GM19438 (cell line): ENCODE measurements at regions not wholly inside any gene's neighbourhood (a gene's known extent, or its start where the extent isn't known, plus 50 kb on each side); places are given as distances from the start of the nearest gene placed in this dataset.

Experiments
- ATAC-seq: cut with Tn5 transposase; IDR thresholded peaks from one replicate; pipeline ENCODE4 v1.9.1; 2021; ENCODE audit warnings: low read depth; ENCODE audit not compliant: unreplicated experiment

GRCh38 chrX:124507246-124507645, 160.9 kb downstream of the SH2D1A start:
- no peak for ATAC-seq

DNA sequence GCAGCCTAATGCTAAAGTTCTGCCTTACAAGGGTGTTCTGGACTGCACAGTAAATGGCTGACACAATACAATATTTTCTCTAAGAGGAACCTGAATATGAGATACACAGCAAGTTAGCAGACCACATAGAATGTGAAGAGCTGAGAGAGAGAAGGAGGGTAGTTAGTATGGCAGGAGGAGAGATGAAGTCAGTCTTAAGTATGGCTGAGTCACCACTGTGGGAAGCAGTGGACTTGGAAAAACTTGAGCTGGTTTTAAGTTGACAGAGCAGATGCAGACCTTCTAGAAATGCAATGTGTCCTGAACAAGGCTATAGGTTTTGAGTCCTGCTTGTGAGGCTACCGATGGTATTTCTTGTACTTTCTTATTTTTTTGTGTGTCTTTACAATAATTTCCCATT, 172.5 kb downstream of the SH2D1A start:
- ATAC-seq, result no peak

DNA sequence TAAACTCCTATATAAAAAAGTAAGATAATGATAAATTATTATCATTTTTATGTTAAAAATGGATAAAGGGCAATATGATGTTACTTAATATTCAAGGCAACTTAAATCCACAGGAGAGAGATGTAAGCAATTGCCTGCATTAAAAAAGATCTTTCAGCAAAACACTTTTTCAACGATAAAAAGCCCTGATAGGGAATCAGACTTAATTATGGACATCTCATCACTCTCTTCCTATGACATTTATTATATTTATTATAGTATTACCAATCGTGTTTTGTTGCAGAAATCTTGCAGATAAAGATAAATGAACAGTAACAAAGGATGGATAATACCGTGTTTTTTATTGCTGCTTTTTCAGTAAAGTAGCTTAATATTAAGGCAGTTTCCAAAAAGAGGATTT, 178.5 kb downstream of the SH2D1A start:
- no peak for ATAC-seq

DNA sequence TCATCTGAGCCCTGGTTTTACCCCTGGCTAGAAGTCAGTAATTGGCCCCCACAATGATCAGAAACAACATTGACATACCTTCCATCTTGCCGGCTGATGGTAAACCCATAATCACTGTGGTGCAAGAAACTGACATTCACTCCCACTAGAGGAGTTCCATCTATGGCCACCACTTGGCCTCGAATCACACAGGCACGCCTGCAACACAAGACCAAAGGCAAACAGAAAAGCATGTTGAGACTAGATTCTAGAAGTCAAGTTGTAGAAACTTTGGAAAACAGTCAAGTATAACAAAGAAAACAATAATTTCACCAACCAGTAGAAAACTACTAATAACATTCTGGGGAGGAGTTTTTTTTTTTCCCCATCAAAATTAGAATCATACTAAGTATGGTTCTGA, 183.4 kb downstream of the SH2D1A start:
- ATAC-seq, result no peak

DNA sequence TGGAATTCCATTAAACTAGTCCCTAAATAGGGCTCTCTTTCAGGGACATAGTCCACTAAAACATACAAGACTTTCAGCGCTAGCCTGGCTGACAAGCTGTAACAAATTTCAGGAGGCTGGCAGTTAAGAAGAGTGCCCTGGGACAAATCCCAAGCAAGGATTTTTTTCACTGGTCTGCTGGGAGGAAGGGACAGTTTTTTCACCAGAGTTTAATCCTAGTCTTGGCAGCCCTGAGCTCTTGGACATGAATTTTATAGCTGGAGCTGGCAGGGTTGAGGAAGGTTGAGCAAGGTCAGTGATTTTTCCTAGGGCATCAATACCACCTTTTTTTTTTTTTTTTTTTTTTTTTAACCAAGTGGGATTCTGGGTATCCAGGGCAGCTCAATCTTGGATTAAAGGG, 184.4 kb downstream of the SH2D1A start:
- no peak for ATAC-seq

- no peak for ATAC-seq
Measured at GRCh38 chrX:124534536-124534935, 188.2 kb downstream of the SH2D1A start.

- no peak for ATAC-seq
Measured at GRCh38 chrX:124540474-124540873, 194.1 kb downstream of the SH2D1A start.

DNA sequence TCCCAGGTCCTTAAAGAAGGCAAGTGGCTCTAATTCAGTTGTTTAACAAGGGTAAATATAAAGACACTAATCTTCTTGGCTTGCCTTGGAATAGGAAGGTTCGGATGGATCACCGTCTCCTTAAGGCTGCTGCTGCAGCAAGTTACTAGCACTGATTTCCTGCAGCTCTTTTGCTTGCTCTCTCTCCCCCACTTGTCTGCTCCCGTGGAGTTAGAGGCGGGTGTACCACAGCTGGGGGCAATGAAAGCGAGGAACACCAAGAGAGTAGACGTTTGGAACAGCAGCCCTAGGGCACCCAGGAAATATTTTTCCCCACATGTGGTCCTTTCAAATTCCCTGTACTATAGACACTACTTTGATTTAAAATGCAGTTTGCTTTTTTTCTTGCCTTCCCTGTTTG, 202.2 kb downstream of the SH2D1A start:
- no peak for ATAC-seq

- ATAC-seq, result no peak
Measured at GRCh38 chrX:124555036-124555595, 208.8 kb downstream of the SH2D1A start.

DNA sequence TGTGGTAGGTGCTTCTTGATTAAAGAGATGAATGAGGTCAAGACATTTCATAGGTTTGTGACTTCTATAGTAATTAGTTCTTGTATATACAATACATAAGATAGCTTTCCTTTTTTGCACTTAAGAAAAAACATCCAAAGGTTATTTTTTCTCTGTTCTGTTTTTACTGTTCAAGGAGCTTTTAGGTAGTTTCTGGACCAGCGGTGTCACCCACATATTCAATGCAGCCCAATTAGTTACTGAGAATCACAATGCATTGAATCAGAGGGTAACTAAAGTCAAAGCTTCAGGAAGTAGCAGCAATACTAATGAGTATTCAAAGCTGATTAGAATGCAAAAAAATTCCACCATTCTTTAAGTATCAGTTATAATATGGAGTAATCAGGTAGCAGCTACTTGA, 211.6 kb downstream of the SH2D1A start:
- no peak for ATAC-seq

DNA sequence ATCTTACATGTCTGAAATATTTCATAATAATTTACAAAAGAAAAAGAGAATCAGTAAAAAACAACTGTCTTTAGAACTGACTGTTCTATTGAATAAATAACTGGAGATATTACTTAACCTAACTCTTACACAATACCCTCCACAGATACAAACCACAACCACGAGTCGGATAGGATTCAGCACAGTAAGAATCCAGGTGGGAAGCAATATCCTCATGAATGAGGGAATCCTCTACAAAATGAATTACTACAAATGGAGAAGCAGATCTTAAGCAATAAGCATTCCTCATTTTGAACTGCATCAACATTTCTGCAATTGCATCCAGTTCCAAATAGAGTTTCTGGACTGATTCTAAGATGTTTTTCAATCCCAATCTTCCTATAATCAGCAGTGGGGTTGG, 227.1 kb downstream of the SH2D1A start:
- no peak for ATAC-seq

DNA sequence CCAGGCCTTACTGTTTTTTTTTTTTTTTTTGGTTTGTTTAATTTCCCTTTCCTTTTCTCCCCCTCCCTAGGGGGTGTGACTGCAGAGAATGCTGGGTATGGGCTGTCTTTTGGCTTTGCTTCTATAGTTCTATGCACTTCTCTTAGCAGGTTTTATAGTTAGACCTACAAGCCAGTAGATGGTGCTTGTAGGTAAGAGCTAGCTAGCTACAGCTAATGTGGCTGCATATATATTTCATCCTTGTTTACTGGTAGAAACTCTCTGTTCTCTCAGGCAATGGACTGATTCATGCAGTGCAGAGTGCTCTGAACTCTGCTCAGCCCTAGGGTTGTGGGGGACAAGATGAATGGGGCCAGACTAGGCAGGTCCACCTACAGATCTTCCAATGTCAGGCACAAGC, 246.4 kb downstream of the SH2D1A start:
- no peak for ATAC-seq

DNA sequence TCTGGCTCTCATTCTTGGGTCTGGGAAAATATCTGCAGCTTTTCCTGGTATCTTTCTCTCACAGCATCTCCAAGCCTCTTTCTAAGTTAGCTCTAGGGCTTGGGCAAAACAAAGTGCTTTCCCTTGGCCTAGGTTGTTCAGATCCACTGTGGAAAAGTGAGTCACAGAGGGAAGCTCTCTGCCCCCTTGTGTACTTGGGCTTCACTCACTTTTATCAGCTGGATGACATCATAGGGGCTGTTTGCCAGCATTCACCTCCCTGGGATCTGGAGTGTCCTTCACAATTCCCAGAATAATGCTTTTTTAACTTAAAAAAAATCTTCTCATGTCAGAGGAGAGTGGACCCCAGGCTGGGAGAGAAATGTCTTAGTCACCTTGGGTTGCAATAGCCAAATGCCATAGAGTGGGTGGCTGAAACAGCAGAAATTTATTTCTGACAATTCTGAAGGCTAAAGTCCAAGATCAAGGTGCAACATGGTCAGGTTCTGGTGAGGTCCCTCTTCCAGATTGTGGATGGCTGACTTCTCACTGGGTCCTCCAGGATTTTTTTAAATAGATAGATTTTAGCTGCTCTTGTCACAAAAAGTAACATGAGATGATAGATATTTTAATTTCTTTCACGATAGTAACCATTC, 247.8 kb downstream of the SH2D1A start:
- ATAC-seq, result no peak

DNA sequence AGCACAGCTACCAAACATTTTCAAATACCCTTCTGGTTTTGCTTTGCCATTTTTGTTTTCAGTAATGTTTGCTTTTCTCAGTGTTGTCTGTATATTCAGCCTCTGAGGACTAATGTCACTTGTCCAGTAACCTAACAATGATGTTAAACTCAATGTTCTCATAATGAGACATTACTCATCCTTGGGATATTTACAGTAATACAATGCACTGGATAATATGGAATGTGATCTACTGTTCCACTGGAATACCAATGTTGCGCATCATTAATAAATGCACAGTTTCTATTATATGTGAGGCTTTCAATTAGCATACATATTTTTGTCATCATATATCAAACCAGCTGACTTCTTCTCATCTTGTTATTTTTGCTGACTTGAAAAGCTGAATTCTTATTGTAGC, 259.1 kb downstream of the SH2D1A start:
- ATAC-seq, result no peak

- no peak for ATAC-seq
Measured at GRCh38 chrX:124606724-124607123, 260.4 kb downstream of the SH2D1A start.

DNA sequence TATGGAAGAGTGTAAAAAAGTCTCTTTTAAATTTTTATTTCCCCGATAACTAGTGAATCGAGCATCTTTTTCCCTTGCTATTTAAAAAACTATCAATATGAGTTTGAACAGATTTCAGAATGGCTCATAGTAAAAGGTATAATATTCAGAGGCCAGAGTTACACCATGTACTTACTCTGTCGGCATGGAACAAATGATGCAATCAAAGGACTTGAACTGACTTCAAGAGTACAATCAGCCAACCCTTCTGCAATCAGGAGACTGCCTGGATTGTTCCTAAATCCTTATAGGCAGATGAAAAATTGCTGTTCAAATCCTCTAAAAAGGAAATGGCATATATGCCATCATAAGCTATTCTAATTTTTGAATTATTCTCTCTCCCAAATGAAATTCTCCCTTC, 273.3 kb downstream of the SH2D1A start:
- no peak for ATAC-seq

- ATAC-seq, result no peak
Measured at GRCh38 chrX:124634363-124634762, 288.0 kb downstream of the SH2D1A start.

- ATAC-seq, result no peak
Measured at GRCh38 chrX:124641737-124642491, 295.6 kb downstream of the SH2D1A start.

GRCh38 chrX:124646403-124646802, 300.0 kb downstream of the SH2D1A start:
- ATAC-seq, result no peak

- no peak for ATAC-seq
Measured at GRCh38 chrX:124651031-124651430, 304.7 kb downstream of the SH2D1A start.

GRCh38 chrX:124665621-124666400, 319.4 kb downstream of the SH2D1A start:
- no peak for ATAC-seq
